ENCODE measurements at regions not wholly inside any gene's neighbourhood (a gene's known extent, or its start where the extent isn't known, plus 50 kb on each side); places are given as distances from the start of the nearest gene placed in this dataset.

DNA sequence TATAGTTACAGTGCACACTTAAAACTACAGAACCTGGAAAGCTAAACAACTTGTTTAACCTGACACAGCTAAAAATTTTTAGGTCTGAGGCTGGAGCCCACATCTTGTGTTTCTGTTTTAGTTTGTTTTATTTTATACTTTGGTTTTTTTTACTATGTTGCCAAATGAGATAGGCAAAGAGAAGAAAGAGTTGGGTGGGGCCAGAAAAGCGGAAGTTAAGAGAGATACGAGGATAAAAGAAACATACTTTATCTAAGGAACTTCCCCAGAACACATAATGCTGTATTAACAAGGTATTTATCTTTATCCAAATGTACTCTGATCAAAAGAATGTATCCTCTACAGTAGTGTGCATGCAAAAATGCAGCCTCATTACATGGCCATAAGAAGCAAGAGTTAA, 1145.7 kb downstream of the EPHA3 start:
- DNase-seq = no peak

DNA sequence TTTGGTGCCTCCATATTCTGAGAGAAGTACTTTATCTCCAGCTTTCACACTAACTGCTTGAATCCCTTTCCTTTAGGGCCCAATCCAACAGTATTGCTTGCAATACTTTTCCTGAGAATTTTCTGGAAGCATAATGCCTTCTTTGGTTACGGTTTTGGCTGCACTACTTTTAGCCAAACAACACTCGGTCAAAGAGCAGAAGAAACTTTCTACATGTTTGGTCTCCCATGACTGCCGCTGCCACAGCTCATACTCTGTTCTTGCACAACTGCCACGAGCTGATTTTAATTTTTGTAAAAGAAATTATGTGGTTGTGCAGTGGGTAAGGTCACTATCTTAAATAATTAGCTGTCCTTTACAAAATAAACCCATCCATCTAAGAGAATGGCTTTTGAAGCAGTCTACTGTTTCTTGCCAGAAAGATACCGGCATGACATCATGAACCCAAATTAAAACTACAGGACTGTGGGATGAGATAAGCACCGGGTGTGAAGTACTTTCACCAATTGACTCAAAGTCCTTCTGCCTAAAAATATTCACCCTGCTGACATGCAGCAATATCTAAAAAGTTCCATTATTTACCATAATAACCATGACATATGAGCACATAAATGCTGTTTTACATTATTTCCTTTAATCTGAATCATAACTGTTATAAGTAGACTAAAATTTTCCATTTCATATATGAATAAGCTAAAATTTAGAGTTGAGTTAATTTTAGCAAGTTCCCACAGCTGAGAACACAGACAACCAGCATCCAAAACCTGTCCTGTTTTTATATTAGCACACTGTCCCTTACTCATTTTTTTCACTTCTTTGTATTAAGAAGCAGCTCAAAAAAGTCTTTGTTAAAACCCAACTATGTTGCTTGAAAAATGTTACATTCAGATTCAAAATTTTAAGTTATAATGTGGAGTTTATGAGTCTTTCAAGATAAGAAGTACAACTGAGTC, 1154.3 kb downstream of the EPHA3 start:
- DNase-seq = no peak

Measured in NCI-H524 treated with DMSO at 0.1 percent for 48 hours (cell line).